ENCODE measurements at regions not wholly inside any gene's neighbourhood (a gene's known extent, or its start where the extent isn't known, plus 50 kb on each side); places are given as distances from the start of the nearest gene placed in this dataset.
"Not testable (repeated sequence)": the region's sequence is repeated elsewhere in the genome, so short reads cannot be mapped to it uniquely, and the experiment has no call there.

- no peak for DNase-seq
Measured at GRCh38 chr3:177483182-177483967, 286.1 kb upstream of the TBL1XR1 start.

DNA sequence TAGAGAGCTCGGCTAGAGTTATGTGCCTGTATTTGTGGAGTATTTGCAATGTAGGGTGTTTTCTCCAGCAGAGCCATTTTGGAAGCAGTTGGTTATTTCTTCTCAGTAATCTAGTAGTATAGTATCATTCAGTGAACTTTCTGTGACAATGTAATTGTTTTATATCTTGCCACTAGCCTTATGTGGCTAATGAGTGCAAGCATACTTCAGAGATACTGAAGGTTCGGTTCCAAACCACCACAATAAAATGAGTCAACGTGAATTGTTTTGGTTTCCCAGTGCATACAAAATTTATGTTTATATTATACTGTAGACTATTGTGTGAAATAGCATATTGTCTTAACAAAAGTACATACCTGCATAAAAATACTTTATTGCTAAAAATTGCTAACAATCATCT lies 286.9 kb upstream of the TBL1XR1 start:
- DNase-seq = no peak

GRCh38 chr3:177484926-177485325 lies 287.6 kb upstream of the TBL1XR1 start:
- DNase-seq = no peak

GRCh38 chr3:177487635-177488186 lies 290.4 kb upstream of the TBL1XR1 start:
- DNase-seq = no peak

GRCh38 chr3:177488740-177489139 lies 291.5 kb upstream of the TBL1XR1 start:
- DNase-seq = no peak

- no peak for DNase-seq
Measured at GRCh38 chr3:177490626-177491025, 293.3 kb upstream of the TBL1XR1 start.

- DNase-seq = no peak
Measured at GRCh38 chr3:177491296-177492032, 294.2 kb upstream of the TBL1XR1 start.

GRCh38 chr3:177493091-177493490 lies 295.8 kb upstream of the TBL1XR1 start:
- DNase-seq = no peak

GRCh38 chr3:177494216-177494615 lies 296.9 kb upstream of the TBL1XR1 start:
- no peak for DNase-seq

- DNase-seq = no peak
Measured at GRCh38 chr3:177495566-177495965, 298.3 kb upstream of the TBL1XR1 start.

- no peak for DNase-seq
Measured at GRCh38 chr3:177498037-177498857, 301.0 kb upstream of the TBL1XR1 start.

GRCh38 chr3:177499039-177499438 lies 301.8 kb upstream of the TBL1XR1 start:
- DNase-seq = not testable (repeated sequence)

GRCh38 chr3:177499779-177500423 lies 302.6 kb upstream of the TBL1XR1 start:
- no peak for DNase-seq

GRCh38 chr3:177510693-177511216 lies 313.5 kb upstream of the TBL1XR1 start:
- DNase-seq = no peak

GRCh38 chr3:177512945-177513814 lies 315.9 kb upstream of the TBL1XR1 start:
- DNase-seq = no peak

- DNase-seq = no peak
Measured at GRCh38 chr3:177513815-177514610, 316.7 kb upstream of the TBL1XR1 start.

DNA sequence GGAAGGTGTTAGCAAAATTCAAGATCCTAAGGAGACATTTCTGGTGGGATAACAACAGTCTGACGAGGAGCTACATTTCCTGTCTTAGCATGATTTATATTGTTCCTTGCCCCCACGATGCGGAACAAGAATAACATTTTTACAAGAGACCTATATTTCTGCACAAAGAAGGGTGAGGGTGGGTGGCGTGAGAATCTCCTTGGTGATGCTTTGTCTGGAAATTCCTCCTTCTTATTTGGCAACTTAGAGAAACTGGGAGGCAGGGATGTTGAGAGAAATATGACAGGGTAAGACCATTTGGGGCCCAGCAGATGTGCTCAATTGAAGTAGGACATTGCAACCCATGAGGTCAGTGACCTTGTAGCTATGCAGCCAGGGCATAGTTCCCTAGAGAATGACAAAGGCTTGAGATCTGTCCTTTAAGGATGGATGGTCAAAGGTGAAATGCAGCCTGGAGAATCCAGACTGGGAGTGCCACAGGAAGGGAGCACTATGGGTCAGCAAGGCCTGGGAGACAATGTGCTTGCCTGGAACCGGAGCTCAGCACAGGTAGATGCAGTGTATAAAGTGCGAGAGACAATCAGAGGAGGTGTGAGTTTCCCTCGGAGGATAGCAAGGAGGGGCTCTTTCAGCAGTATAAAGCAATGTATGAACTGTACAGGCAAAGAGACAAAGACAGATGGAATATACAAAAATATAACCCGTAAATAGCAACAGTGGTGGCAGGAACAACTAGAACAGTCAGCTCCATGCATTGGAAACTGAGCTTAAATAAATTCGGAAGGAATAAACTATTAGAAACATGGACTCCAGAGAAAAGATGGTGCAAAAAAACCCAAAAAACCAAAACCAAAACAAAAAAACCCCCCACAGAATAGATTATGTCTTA lies 317.6 kb upstream of the TBL1XR1 start:
- no peak for DNase-seq

DNA sequence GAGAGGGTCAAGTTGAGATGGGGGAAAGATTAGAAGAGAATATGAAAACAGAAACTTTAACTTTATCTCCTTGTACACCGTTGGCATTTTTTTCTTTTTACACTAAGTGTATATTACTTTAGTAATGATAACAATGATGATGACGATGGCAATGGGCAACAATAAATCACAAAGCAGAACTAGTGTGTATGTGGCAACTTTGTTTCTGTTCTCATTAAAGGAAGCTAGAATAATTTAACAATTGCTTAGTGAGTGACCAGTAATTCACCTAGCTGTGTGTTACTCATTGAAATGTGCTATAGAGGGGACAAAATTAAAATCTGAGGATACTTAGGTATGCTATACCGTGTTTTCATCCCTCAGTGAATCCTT lies 318.5 kb upstream of the TBL1XR1 start:
- no peak for DNase-seq

Data from NCI-H1048 (cell line).